HG02938 (cell line): ENCODE measurements at regions not wholly inside any gene's neighbourhood (a gene's known extent, or its start where the extent isn't known, plus 50 kb on each side); places are given as distances from the start of the nearest gene placed in this dataset.

Experiments
- ATAC-seq: cut with Tn5 transposase; IDR thresholded peaks from one replicate; pipeline ENCODE4 v1.9.1; 2021; ENCODE audit warnings: mild to moderate bottlenecking, moderate library complexity; ENCODE audit not compliant: unreplicated experiment

DNA sequence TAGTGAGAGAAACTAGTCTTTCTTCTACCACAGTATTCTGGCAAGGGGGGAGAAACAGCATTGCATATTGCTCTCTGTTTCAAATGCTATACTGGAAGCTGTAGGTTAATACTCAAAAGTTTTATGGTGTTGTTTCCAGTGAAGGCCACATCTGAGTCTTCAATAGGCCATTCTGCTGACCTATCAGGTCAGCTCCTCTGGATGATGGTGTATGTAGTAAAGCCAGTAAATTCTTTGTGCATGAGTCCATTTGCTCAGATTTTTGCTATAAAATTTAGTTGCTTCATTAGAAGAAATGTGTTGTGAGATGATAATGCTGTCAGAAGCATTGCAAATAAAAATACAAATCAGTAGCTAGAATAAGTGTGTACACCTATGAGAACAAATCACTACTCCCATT, 64.9 kb upstream of the RBMS3 start:
- no peak for ATAC-seq

DNA sequence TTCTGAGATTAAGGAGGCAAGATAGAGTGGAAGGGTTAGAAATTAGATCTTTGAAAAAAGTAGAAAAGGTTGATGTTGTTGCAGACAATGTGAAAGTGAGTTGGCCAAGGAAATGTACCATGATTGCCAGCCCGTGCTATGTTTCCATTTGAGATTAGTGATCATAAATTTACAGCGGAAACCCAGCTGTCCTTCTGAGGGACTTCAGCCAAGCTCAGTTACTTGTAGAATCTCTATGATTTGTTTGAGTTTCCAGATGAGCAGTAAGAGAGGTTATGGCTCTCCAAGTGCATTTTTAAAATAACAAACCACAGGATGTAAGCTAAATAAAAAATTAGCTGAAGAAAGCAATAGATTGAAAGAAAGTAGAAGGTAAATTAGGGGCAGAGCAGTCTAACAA, 54.2 kb upstream of the RBMS3 start:
- no peak for ATAC-seq

DNA sequence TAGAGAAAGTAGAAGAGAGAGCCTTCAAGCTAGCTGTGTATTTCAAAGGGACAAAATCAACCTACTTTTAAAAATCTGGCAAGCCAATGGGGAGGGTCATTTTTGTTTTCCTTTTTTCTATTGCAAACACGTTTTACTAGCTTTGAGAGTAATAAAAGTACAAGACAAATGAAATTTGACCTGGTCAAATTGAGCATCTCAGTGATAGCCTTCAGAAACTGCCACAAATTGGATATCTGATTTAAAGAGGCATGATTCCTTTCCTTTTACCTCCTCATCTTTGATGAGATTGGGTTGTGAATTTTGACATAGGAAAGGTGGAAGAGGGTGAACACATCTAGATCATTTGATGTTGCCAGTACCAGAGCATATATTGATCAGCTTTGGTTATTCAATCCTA, 53.6 kb upstream of the RBMS3 start:
- no peak for ATAC-seq
